ENCODE measurements at regions not wholly inside any gene's neighbourhood (a gene's known extent, or its start where the extent isn't known, plus 50 kb on each side); places are given as distances from the start of the nearest gene placed in this dataset.

- TF ChIP-seq, protein P1, sequence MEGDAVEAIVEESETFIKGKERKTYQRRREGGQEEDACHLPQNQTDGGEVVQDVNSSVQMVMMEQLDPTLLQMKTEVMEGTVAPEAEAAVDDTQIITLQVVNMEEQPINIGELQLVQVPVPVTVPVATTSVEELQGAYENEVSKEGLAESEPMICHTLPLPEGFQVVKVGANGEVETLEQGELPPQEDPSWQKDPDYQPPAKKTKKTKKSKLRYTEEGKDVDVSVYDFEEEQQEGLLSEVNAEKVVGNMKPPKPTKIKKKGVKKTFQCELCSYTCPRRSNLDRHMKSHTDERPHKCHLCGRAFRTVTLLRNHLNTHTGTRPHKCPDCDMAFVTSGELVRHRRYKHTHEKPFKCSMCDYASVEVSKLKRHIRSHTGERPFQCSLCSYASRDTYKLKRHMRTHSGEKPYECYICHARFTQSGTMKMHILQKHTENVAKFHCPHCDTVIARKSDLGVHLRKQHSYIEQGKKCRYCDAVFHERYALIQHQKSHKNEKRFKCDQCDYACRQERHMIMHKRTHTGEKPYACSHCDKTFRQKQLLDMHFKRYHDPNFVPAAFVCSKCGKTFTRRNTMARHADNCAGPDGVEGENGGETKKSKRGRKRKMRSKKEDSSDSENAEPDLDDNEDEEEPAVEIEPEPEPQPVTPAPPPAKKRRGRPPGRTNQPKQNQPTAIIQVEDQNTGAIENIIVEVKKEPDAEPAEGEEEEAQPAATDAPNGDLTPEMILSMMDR (IDR thresholded peaks at IDR 0.05): no peak
- TF ChIP-seq EP300 (IDR thresholded peaks at IDR 0.05): no peak
Measured at GRCh38 chr5:52554293-52554692, 233.4 kb upstream of the ITGA1 start.
